ENCODE measurements at regions not wholly inside any gene's neighbourhood (a gene's known extent, or its start where the extent isn't known, plus 50 kb on each side); places are given as distances from the start of the nearest gene placed in this dataset.

GRCh38 chr19:20416661-20417060 is 148.9 kb downstream of the ZNF737 start:
- no peak overlapping the region for H3K27ac Mint-ChIP-seq (ENCODE audit: unreplicated experiment)
- no peaks in the 10 kb centered on the region for H3K27me3 Mint-ChIP-seq (ENCODE audit: unreplicated experiment)
- no peaks in the 10 kb centered on the region for H3K4me1 Mint-ChIP-seq (ENCODE audit: unreplicated experiment)
- TF ChIP-seq, protein P1, sequence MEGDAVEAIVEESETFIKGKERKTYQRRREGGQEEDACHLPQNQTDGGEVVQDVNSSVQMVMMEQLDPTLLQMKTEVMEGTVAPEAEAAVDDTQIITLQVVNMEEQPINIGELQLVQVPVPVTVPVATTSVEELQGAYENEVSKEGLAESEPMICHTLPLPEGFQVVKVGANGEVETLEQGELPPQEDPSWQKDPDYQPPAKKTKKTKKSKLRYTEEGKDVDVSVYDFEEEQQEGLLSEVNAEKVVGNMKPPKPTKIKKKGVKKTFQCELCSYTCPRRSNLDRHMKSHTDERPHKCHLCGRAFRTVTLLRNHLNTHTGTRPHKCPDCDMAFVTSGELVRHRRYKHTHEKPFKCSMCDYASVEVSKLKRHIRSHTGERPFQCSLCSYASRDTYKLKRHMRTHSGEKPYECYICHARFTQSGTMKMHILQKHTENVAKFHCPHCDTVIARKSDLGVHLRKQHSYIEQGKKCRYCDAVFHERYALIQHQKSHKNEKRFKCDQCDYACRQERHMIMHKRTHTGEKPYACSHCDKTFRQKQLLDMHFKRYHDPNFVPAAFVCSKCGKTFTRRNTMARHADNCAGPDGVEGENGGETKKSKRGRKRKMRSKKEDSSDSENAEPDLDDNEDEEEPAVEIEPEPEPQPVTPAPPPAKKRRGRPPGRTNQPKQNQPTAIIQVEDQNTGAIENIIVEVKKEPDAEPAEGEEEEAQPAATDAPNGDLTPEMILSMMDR (IDR thresholded peaks at IDR 0.05): no peak
- H3K36me3 Mint-ChIP-seq (ENCODE audit: unreplicated experiment): peaks cover 13% of the 10 kb centered on the region
- no peak for DNase-seq (ENCODE audit: extremely low spot score, unreplicated experiment)
- no peak overlapping the region for H3K4me3 Mint-ChIP-seq (ENCODE audit: unreplicated experiment)
- peaks cover 1% of the 10 kb centered on the region for H3K9me3 Mint-ChIP-seq (ENCODE audit: unreplicated experiment)

- Mint-ChIP-seq H3K4me3 (ENCODE audit: unreplicated experiment) (no peak overlapping the region), H3K9me3 (ENCODE audit: unreplicated experiment) (peaks cover 10% of the 10 kb centered on the region), H3K27me3 (ENCODE audit: unreplicated experiment) (no peaks in the 10 kb centered on the region), H3K4me1 (ENCODE audit: unreplicated experiment) (no peaks in the 10 kb centered on the region), H3K27ac (ENCODE audit: unreplicated experiment) (no peak overlapping the region), H3K36me3 (ENCODE audit: unreplicated experiment) (peaks cover 19% of the 10 kb centered on the region)
- no peak for DNase-seq (ENCODE audit: extremely low spot score, unreplicated experiment)
- TF ChIP-seq, protein P1 (IDR thresholded peaks at IDR 0.05): no peak
Observed at GRCh38 chr19:20414120-20414519, 151.5 kb downstream of the ZNF737 start.

- Mint-ChIP-seq H3K9me3 (ENCODE audit: unreplicated experiment) (peaks cover 12% of the 10 kb centered on the region), H3K27me3 (ENCODE audit: unreplicated experiment) (no peaks in the 10 kb centered on the region), H3K4me1 (ENCODE audit: unreplicated experiment) (no peaks in the 10 kb centered on the region), H3K27ac (ENCODE audit: unreplicated experiment) (no peak overlapping the region), H3K4me3 (ENCODE audit: unreplicated experiment) (no peak overlapping the region), H3K36me3 (ENCODE audit: unreplicated experiment) (peaks cover 22% of the 10 kb centered on the region)
- no peak for DNase-seq (ENCODE audit: extremely low spot score, unreplicated experiment)
- TF ChIP-seq, protein P1 (IDR thresholded peaks at IDR 0.05): no peak
Observed at GRCh38 chr19:20413705-20414104, 151.9 kb downstream of the ZNF737 start.

DNA sequence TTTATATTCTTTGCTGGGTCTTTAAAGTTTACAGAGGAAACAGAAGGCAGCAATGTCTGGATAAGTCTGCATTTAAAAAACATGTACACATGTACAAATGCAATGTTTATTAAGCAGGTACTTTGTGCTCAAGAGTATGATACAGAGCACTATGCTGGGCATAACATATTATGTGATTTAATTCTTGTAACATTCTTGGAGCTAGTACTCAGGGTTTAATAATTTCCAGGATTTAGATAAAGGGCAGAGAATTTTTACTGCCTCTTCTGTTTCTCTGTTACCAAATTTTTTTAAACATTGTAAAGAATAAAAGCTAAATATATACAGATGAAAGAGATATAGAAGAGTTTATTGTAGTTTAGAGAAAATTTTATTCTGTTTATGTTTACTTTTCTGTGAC is 152.7 kb downstream of the ZNF737 start:
- Mint-ChIP-seq H3K4me3 (ENCODE audit: unreplicated experiment) (no peak overlapping the region), H3K4me1 (ENCODE audit: unreplicated experiment) (no peaks in the 10 kb centered on the region), H3K27ac (ENCODE audit: unreplicated experiment) (no peak overlapping the region), H3K27me3 (ENCODE audit: unreplicated experiment) (no peaks in the 10 kb centered on the region), H3K36me3 (ENCODE audit: unreplicated experiment) (peaks cover 28% of the 10 kb centered on the region), H3K9me3 (ENCODE audit: unreplicated experiment) (peaks cover 17% of the 10 kb centered on the region)
- TF ChIP-seq, protein P1 (IDR thresholded peaks at IDR 0.05): no peak
- DNase-seq (ENCODE audit: extremely low spot score, unreplicated experiment): no peak

- Mint-ChIP-seq H3K9me3 (ENCODE audit: unreplicated experiment) (peaks cover 30% of the 10 kb centered on the region), H3K4me1 (ENCODE audit: unreplicated experiment) (no peaks in the 10 kb centered on the region), H3K27ac (ENCODE audit: unreplicated experiment) (no peak overlapping the region)
Observed at GRCh38 chr19:20397292-20397691, 168.3 kb downstream of the ZNF737 start.

More at GRCh38 chr19:20397292-20397691, 168.3 kb downstream of the ZNF737 start:
- H3K4me3 Mint-ChIP-seq (ENCODE audit: unreplicated experiment): no peak overlapping the region
- no peak for DNase-seq (ENCODE audit: extremely low spot score, unreplicated experiment)
- TF ChIP-seq, protein P1 (IDR thresholded peaks at IDR 0.05): no peak
- H3K27me3 Mint-ChIP-seq (ENCODE audit: unreplicated experiment): no peaks in the 10 kb centered on the region
- H3K36me3 Mint-ChIP-seq (ENCODE audit: unreplicated experiment): peaks cover 33% of the 10 kb centered on the region

Data from osteocyte (in vitro differentiated cells).